ENCODE measurements at regions not wholly inside any gene's neighbourhood (a gene's known extent, or its start where the extent isn't known, plus 50 kb on each side); places are given as distances from the start of the nearest gene placed in this dataset.

DNA sequence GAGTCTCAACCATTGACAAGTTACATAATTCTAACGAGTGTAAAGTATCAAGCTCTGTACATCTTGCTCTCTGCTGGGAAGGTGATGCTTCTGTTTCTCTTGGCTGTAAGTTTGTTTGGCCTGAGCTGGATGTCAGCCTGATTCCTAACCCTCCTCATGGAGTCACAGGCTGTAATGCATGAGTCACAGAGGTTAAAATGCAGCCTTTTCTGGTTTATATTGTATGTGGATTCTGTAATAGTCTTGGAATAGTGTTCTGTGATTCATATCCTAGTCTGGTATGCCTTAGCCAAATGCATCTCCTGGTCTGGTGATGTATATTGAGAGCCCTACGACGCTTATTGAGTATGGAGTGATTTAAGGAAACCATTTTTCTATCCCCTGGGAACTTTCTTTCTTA lies 104.5 kb upstream of the FRMD6 start:
- in situ Hi-C loops (cut with MboI; ENCODE audit: low sequenced_read_pairs, unreplicated experiment), result no loop called here
- TF ChIP-seq CTCF (IDR thresholded peaks at IDR 0.05; ENCODE audit: borderline replicate concordance, control extremely low read depth, extremely low read depth, insufficient read depth, missing control alignments), result no peak
- no peak for DNase-seq (ENCODE audit: low spot score)

GRCh38 chr14:51547701-51548100 lies 104.0 kb upstream of the FRMD6 start:
- no peak for TF ChIP-seq CTCF (IDR thresholded peaks at IDR 0.05; ENCODE audit: borderline replicate concordance, control extremely low read depth, extremely low read depth, insufficient read depth, missing control alignments)
- no peak for DNase-seq (ENCODE audit: low spot score)
- in situ Hi-C loops (cut with MboI; ENCODE audit: low sequenced_read_pairs, unreplicated experiment), result no loop called here

GRCh38 chr14:51548187-51548586 lies 103.5 kb upstream of the FRMD6 start:
- in situ Hi-C loops (cut with MboI; ENCODE audit: low sequenced_read_pairs, unreplicated experiment), result no loop called here
- TF ChIP-seq CTCF (IDR thresholded peaks at IDR 0.05; ENCODE audit: borderline replicate concordance, control extremely low read depth, extremely low read depth, insufficient read depth, missing control alignments), result no peak
- no peak for DNase-seq (ENCODE audit: low spot score)

- in situ Hi-C loops (cut with MboI; ENCODE audit: low sequenced_read_pairs, unreplicated experiment), result no loop called here
- DNase-seq (ENCODE audit: low spot score), result no peak
- no peak for TF ChIP-seq CTCF (IDR thresholded peaks at IDR 0.05; ENCODE audit: borderline replicate concordance, control extremely low read depth, extremely low read depth, insufficient read depth, missing control alignments)
These were observed 101.1 kb upstream of the FRMD6 start for GRCh38 chr14:51550636-51551035.

DNA sequence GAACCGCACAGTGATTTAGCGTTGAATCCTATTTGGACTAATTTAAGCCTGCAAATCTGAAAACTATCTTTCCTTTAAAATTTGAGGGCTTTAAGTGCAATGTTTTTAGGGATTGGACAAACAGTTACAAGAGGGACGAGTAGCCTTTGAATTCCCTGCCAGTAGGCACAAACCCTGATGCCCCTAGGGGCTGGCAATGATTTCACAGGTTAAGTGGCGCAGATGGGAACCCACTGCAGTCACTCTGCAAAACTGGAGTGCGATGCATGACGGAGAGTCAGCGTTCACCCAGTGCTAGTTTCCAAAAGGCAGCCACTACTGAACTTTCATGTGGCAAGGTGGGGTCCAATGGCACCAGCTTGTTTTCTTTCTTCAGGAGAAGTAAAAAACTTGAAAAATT lies 99.4 kb upstream of the FRMD6 start:
- in situ Hi-C loops (cut with MboI; ENCODE audit: low sequenced_read_pairs, unreplicated experiment), result no loop called here

DNA sequence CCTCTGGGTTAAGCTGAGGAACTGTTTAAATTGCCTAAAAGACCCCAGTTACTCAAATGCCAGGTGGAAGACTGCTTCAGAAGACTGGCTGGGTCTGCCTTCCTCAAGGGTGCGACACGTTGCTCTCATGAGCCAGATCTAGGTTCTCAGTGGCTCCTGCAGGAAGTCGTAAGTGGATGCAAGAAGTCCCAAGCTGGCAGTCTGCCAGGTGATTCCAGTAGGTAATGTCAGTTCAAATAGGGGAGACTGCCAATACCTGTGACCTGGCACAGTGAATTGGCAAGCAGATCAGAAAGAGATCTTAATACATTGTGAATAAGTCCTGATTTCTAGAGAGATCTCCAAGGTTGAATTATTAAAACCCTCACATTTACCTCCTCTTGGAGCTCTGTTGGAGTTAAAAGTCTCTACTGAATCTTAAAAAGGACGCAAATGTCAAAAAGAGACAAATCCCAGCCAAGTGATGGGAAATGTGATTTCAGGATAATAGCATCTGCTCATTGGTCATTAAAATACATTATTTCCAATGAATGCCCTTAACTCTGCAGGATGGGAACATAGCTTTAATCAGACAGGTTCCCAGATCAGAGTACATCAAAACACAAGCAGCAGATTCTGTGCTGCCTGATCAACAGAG lies 98.8 kb upstream of the FRMD6 start:
- in situ Hi-C loops (cut with MboI; ENCODE audit: low sequenced_read_pairs, unreplicated experiment), result no loop called here
- no peak for DNase-seq (ENCODE audit: low spot score)
- TF ChIP-seq CTCF (IDR thresholded peaks at IDR 0.05; ENCODE audit: borderline replicate concordance, control extremely low read depth, extremely low read depth, insufficient read depth, missing control alignments), result no peak

More for the DNA sequence above, 99.4 kb upstream of the FRMD6 start:
- TF ChIP-seq CTCF (IDR thresholded peaks at IDR 0.05; ENCODE audit: borderline replicate concordance, control extremely low read depth, extremely low read depth, insufficient read depth, missing control alignments), result no peak
- DNase-seq (ENCODE audit: low spot score), result no peak

Data from GM13976 (cell line).